ENCODE measurements at regions not wholly inside any gene's neighbourhood (a gene's known extent, or its start where the extent isn't known, plus 50 kb on each side); places are given as distances from the start of the nearest gene placed in this dataset.
A peak's percentile ranks its signal among the peaks of the same experiment; 100 is the strongest.

- Histone ChIP-seq H3K27me3 (ENCODE audit: control insufficient read depth in 2 of 2, insufficient read depth in 2 of 2, low read length in 2 of 2) (no peaks in the 10 kb centered on the region), H3K4me2 (ENCODE audit: insufficient read depth, low read length) (no peak overlapping the region), H3K79me2 (ENCODE audit: control insufficient read depth, insufficient read depth, low read length) (no peaks in the 10 kb centered on the region), H3K9me3 (replicated peaks; ENCODE audit: control insufficient read depth, insufficient read depth, low read depth, low read length) (no peaks in the 10 kb centered on the region), H3K9ac (ENCODE audit: insufficient read depth in 1 of 2, low read depth in 2 of 2, low read length in 2 of 2) (no peak overlapping the region), H3K4me1 (replicated peaks in 1 of 2; ENCODE audit: control insufficient read depth in 2 of 2, insufficient read depth in 2 of 2, low read length in 2 of 2) (no peaks in the 10 kb centered on the region), H3K9me1 (ENCODE audit: control insufficient read depth, insufficient read depth, low read length) (no peaks in the 10 kb centered on the region), H4K20me1 (replicated peaks; ENCODE audit: control insufficient read depth, insufficient read depth, low read length) (no peaks in the 10 kb centered on the region), H3K4me3 (no peak overlapping the region), H2AFZ (ENCODE audit: low read depth, low read length) (no peak overlapping the region), H3K36me3 (ENCODE audit: control insufficient read depth, insufficient read depth, low read length) (no peaks in the 10 kb centered on the region), H3K27ac (ENCODE audit: extremely low read depth, low read depth, low read length) (no peak overlapping the region)
- peak; percentile 42 for FAIRE-seq
- DNase-seq (ENCODE audit: extremely low read depth in 1 of 4, low spot score in 3 of 4) = peak in 2 of 4 experiments; percentile 22 to 43
- WGBS (ENCODE audit: insufficient coverage, low coverage, missing lambda C conversion rate) = 2% methylated on average over 5 of the region's 5 CpGs
- BruUV-seq (replicated peaks) = no TSS peak
- CTCF ChIA-PET (ENCODE audit: low intra/inter-chr PET ratio) = no interaction called here
- intact Hi-C loops (cut with micrococcal nuclease) = loop anchor here (10.0 kb wide), 1 partner anchor 108 kb away; no protein-coding TSS in a partner anchor
- peak; percentile 89 for ATAC-seq
- in situ Hi-C loops (cut with MboI) = no loop called here
- POLR2A ChIA-PET = no interaction called here
- TF ChIP-seq CBFA2T2 (conservative IDR thresholded peaks at IDR 0.05) (0 out of 2 replicates have a peak, but pooled peaks have one; percentile 6), NR2C1 (IDR thresholded peaks at IDR 0.05) (no peak), NR2C1 (tag; IDR thresholded peaks at IDR 0.05) (no peak), MYBL2 (IDR thresholded peaks at IDR 0.05; ENCODE audit: low read depth) (no peak), MYBL2 (CRISPR knock-in tag; IDR thresholded peaks at IDR 0.05; ENCODE audit: borderline replicate concordance) (no peak), CBX2 (IDR thresholded peaks at IDR 0.05; ENCODE audit: insufficient read depth, low read length, poor library complexity, severe bottlenecking) (no peak), DEAF1 (CRISPR knock-in tag; IDR thresholded peaks at IDR 0.05) (no peak), MAFF (IDR thresholded peaks at IDR 0.05; ENCODE audit: low read length) (peak; percentile 19; the same call in 1 of the 2 replicates), ELF1 (tag; IDR thresholded peaks at IDR 0.05) (no peak), ETV1 (tag; conservative IDR thresholded peaks at IDR 0.05; ENCODE audit: low read depth) (no peak), NONO (IDR thresholded peaks at IDR 0.05; ENCODE audit: low read depth in 2 of 2, low read length in 1 of 2) (no peak), CBFA2T3 (IDR thresholded peaks at IDR 0.05) (peak; percentile 39; the same call in 1 of the 2 replicates), ZNF436 (CRISPR knock-in tag; IDR thresholded peaks at IDR 0.05) (no peak), RBM17 (IDR thresholded peaks at IDR 0.05; ENCODE audit: borderline replicate concordance, low read depth, low read length) (no peak), CBX8 (IDR thresholded peaks at IDR 0.05; ENCODE audit: borderline replicate concordance, extremely low read depth, low read depth, low read length, poor library complexity, severe bottlenecking) (no peak), TBL1XR1 (IDR thresholded peaks at IDR 0.05; ENCODE audit: low read length in 2 of 2) (no peak), PML (IDR thresholded peaks at IDR 0.05; ENCODE audit: low read length) (no peak), CBX1 (IDR thresholded peaks at IDR 0.05; ENCODE audit: low read depth) (no peak), ATF4 (CRISPR knock-in tag; IDR thresholded peaks at IDR 0.05) (no peak), PHB2 (IDR thresholded peaks at IDR 0.05; ENCODE audit: low read depth) (no peak), PURB (CRISPR knock-in tag; IDR thresholded peaks at IDR 0.05; ENCODE audit: low read depth) (no peak), PHF8 (IDR thresholded peaks at IDR 0.05; ENCODE audit: borderline replicate concordance, low read length) (no peak), HOXB6 (CRISPR knock-in tag; IDR thresholded peaks at IDR 0.05; ENCODE audit: borderline replicate concordance) (no peak), PYGO2 (tag; IDR thresholded peaks at IDR 0.05) (no peak)
Measured at GRCh38 chr11:131033151-131033651, 116.9 kb upstream of the SNX19 start.

Measured in K562 (cell line).